ENCODE measurements at regions not wholly inside any gene's neighbourhood (a gene's known extent, or its start where the extent isn't known, plus 50 kb on each side); places are given as distances from the start of the nearest gene placed in this dataset.
"Not testable (repeated sequence)": the region's sequence is repeated elsewhere in the genome, so short reads cannot be mapped to it uniquely, and the experiment has no call there.

DNA sequence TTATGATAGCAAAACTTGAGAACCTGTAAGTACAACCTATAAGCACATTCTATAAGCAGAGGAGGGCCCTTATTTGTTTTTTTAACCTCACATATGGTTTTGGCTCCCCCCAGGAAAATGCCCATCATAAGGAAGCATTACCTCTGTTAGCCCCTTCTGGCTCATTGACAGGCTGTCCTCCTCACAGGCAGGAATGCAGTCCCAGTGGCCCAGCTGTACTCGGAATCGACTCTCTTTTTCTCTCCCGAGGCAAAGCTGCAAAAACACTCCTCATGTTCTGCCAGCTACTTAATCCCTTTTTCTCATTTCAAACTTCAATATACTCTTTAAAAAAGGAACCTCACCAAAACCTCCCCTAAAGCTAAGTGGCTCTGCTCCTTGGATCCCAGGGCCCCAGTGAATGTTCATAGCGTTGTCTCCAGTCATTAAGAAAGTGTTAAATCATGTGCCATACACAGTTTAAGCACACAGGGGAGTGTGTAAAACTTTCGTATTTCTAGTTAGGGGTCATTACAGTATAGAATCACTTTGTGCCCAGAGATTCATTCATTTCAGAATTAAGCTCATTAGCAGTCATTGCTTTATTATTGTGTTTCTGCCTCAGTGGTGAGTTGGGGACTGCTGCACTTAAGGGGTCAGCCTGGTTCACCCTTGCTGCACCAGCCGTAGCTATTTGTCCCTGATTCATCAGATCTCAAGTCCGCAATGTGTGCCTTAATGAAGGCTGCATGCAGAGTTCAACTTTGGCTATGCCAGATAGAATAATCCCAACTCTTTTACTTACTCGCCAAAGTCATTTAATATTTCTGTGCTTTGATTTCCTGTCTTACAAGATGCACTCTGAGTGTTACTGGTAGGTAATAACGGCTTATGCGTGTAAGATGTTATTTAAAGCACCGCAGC, 57.6 kb downstream of the JRKL start:
- no peak for FAIRE-seq

DNA sequence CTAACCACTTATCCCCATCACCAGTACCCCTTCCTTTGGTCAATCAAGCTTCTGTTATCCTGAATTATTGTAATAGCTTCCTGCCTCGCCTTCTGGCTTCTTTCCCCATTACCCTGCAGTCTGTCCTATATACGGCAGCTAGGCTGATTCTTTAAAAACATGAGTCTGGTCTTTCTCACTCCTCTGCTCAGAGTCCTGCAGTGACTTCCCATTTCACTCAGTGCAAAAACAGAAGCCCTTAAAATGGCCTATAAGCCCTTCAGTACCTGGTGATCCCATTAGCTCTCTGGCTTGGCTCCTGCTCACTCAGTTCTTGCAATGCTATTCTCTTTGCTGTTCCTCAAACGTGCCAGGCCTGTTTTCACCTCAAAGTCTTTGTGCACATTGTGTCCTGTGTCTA, 58.4 kb downstream of the JRKL start:
- FAIRE-seq, result no peak

- FAIRE-seq, result no peak
These were observed 66.3 kb downstream of the JRKL start for GRCh38 chr11:96456111-96456510.

DNA sequence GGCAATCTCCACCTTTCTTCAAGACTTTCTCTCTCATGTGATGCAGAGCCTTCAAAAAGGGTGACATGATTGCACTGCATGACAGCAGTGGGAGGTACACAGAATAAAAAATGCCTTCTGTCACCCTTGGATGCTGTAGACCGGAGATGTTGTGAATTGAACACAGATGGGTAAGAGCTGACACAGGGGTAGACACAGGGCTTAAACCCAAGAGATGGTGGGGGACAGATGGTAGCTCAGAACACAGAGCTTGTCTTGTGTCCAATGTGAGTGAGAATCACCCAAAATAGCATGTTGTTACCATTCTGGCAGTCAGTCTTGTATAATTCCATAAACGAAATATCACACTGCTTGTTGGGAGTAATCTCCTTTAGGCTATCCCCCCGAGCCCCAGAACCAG, 69.9 kb downstream of the JRKL start:
- FAIRE-seq, result no peak

GRCh38 chr11:96461871-96462270, 72.1 kb downstream of the JRKL start:
- no peak for FAIRE-seq

- FAIRE-seq, result peak; percentile 97
These were observed 75.0 kb downstream of the JRKL start for GRCh38 chr11:96464700-96465307.

DNA sequence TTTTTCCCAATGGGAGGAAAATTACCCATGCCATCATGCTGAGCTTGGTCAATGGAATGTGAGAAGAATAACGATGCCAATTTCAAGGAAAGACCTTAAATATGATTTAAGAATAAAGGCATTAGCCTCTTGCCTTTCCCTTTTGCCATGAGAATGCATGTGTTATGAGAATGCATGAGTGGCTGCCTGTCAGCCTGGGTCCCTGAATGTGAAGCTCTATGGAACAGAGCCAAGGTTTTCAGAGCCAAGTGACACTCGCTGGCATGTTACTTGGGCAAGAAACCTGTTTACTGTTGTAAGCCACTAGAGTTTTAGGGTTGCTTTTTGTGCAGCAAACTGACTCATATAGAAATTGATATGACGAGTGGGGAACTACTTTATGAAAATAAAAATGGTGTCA, 75.7 kb downstream of the JRKL start:
- FAIRE-seq, result no peak

GRCh38 chr11:96466607-96467006, 76.8 kb downstream of the JRKL start:
- FAIRE-seq, result no peak

DNA sequence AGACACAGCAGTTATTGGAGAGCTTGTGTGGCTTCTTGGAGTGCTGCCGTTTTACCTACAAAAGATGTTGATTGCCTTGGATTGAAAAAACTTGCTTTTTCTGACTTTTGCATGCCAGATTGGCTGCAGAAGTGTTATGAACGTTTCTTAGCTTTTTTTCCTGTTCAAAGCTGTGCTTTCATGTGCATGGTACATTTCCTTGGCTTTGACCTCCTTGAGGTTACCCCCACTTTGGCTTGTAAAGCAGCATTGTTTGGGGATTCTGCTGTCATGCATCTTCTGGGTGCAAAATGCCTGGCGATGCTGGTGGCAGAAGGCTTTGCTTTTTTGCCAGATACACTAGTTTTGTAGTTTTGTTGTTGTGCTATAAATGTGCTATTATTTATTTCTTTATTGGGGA, 80.0 kb downstream of the JRKL start:
- FAIRE-seq, result no peak

- no peak for FAIRE-seq
These were observed 80.7 kb downstream of the JRKL start for GRCh38 chr11:96470521-96470920.

- FAIRE-seq, result no peak
These were observed 82.3 kb downstream of the JRKL start for GRCh38 chr11:96472085-96472484.

DNA sequence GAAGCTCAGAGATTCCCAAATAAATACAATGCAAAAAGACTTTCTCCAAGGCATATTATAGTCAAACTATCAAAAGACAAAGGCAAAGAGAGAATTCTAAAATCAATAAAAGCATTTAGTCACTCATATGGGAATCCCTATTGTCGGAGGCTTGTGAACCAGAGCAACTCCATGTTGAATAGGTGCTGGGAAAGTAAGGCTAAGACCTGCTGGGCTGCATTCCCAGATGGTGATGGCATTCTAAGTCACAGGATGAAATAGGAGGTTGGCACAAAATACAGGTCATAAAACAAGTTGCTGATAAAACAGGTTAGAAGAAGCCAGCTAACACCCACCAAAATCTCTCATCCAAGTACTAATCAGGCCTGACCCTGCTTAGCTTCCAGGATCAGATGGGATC, 84.5 kb downstream of the JRKL start:
- no peak for FAIRE-seq

GRCh38 chr11:96481204-96481603, 91.4 kb downstream of the JRKL start:
- no peak for FAIRE-seq

DNA sequence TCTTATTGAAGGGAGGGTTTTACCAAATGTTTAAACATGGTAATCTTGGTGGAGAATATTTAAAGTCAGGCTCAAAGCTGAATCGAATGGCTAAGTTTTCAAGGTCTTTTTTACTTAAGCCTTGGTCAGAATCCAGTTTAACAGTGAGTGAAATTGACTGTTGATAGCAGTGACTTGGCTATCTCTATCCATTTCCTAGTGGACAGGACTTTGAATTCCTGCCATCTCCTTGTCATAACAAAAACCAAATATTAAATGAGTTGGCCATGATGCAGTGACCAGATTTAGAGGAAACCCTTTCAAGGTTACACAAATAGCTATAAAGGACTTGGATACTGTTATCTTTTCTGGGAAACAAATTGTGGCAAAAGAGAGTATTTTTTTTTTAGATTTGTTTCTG, 92.0 kb downstream of the JRKL start:
- FAIRE-seq, result no peak

DNA sequence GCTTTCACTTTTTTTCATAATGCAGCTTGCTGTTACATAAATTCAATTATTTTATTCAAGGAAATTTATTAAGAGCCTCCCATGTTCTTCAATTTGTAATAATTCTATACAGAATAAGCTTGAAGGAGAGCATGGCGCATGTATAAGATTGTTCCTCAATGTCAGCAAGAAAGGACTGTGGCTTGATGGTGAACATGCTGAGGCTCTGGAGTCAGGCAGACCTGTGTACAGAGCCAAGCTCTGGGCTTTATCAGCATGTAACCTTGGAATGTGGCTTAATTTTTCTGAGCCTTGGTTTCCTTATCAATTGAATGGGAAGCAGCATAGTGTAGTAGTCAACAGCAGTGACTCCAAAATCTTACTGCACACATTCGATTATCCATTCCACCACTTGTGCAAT, 92.4 kb downstream of the JRKL start:
- no peak for FAIRE-seq

GRCh38 chr11:96483374-96483955, 93.7 kb downstream of the JRKL start:
- no peak for FAIRE-seq

GRCh38 chr11:96484361-96484760, 94.5 kb downstream of the JRKL start:
- no peak for FAIRE-seq

- FAIRE-seq, result no peak
These were observed 97.2 kb downstream of the JRKL start for GRCh38 chr11:96486890-96487611.

DNA sequence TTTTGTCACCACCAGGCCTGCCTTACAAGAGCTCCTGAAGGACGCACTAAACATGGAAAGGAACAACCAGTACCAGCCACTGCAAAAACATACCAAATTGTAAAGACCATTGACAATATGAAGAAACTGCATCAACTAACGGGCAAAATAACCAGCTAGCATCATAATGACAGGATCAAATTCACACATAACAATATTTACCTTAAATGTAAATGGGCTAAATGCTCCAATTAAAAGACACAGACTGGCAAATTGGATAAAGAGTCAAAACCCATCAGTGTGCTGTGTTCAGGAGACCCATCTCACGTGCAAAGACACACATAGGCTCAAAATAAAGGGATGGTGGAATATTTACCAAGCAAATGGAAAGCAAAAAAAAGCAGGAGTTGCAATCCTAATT, 99.1 kb downstream of the JRKL start:
- FAIRE-seq, result not testable (repeated sequence)

- no peak for FAIRE-seq
These were observed 110.6 kb downstream of the JRKL start for GRCh38 chr11:96500440-96500839.

DNA sequence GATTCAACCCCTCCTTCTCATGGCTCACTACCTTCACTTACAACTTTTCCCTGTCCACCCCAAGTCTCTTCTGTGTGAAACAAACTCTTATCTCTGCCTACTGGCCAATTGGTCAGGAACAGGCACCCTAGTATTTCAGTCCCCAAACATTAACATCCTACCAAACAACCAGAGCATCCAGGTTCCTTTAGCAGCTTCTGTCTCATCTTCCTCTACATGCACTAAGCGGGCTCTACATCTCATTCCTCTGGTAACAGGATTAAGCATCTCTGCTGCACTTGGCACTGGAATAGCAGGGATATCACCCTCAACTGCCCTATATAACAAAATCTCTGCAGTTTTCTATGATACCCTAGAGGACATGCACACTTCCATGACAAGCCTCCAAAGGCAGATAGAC, 116.2 kb downstream of the JRKL start:
- no peak for FAIRE-seq

GRCh38 chr11:96506953-96507354, 117.1 kb downstream of the JRKL start:
- no peak for FAIRE-seq

- no peak for FAIRE-seq
These were observed 119.0 kb downstream of the JRKL start for GRCh38 chr11:96508861-96509260.

DNA sequence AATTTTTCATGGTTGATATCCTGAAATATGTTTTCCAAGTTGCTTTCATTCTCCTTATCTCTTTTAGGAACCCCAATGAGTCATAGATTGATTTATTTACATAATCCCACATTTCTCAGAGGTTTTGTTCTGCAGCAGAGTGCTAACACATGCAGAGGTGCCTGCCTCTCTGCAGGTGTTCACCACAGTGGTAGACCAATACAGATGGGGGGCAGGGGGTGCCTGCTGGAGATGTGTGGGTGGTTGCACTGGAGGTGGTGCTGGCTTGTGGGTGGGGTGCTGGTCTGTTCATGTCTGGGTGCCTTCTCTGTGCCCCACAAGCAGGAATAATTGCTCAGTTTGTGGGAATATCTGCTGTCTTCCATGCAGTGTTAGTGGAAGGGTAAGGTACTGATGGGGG, 131.1 kb downstream of the JRKL start:
- no peak for FAIRE-seq
